ENCODE measurements at regions not wholly inside any gene's neighbourhood (a gene's known extent, or its start where the extent isn't known, plus 50 kb on each side); places are given as distances from the start of the nearest gene placed in this dataset.

GRCh38 chr3:43962043-43962442 lies 271.3 kb downstream of the ABHD5 start:
- WGBS, 5 donors = 61 to 95% (median 93%) methylated on average over 2 of the region's 2 CpGs
- Histone ChIP-seq H3K36me3 (no peaks in the 10 kb centered on the region), H3K4me1 (no peaks in the 10 kb centered on the region), H3K27ac (no peak overlapping the region), H3K4me3 (no peak overlapping the region), H3K9me3 (no peaks in the 10 kb centered on the region), H3K27me3 (peaks cover 0 to 70% (median 9%) of the 10 kb centered on the region in 3 donors)
- no peak for DNase-seq
- no peak for TF ChIP-seq POLR2AphosphoS5 (IDR thresholded peaks at IDR 0.05)
- TF ChIP-seq POLR2A (IDR thresholded peaks at IDR 0.05) = no peak
- intact Hi-C loops (cut with DNase I; ENCODE audit: low total_unique reads) = no loop called here

GRCh38 chr3:43963208-43963607 lies 272.5 kb downstream of the ABHD5 start:
- Histone ChIP-seq H3K9me3 (no peaks in the 10 kb centered on the region), H3K27ac (no peak overlapping the region), H3K4me3 (no peak overlapping the region), H3K27me3 (peaks cover 0 to 66% (median 9%) of the 10 kb centered on the region in 3 donors), H3K36me3 (no peaks in the 10 kb centered on the region), H3K4me1 (no peaks in the 10 kb centered on the region)
- intact Hi-C loops (cut with DNase I; ENCODE audit: low total_unique reads) = no loop called here
- no peak for DNase-seq
- WGBS, 5 donors = 74 to 91% (median 86%) methylated on average over 5 of the region's 5 CpGs
- no peak for TF ChIP-seq CTCF (IDR thresholded peaks at IDR 0.05)
- no peak for TF ChIP-seq POLR2A (IDR thresholded peaks at IDR 0.05)
- TF ChIP-seq POLR2AphosphoS5 (IDR thresholded peaks at IDR 0.05) = no peak
- no peak for TF ChIP-seq EP300 (IDR thresholded peaks at IDR 0.05)

- 71 to 86% (median 79%) methylated on average over 1 of the region's 1 CpG for WGBS, 5 donors
These were observed 273.9 kb downstream of the ABHD5 start for GRCh38 chr3:43964640-43965039.

GRCh38 chr3:43965656-43966055 lies 274.9 kb downstream of the ABHD5 start:
- WGBS, 5 donors = 91 to 100% (median 91%) methylated on average over 1 of the region's 1 CpG
- intact Hi-C loops (cut with DNase I; ENCODE audit: low total_unique reads) = no loop called here
- Histone ChIP-seq H3K4me1 (no peaks in the 10 kb centered on the region), H3K27ac (no peak overlapping the region), H3K36me3 (no peaks in the 10 kb centered on the region), H3K27me3 (peaks cover 0 to 49% (median 5%) of the 10 kb centered on the region in 3 donors), H3K4me3 (no peak overlapping the region), H3K9me3 (no peaks in the 10 kb centered on the region)
- DNase-seq = no peak
- no peak for TF ChIP-seq EP300 (IDR thresholded peaks at IDR 0.05)
- TF ChIP-seq CTCF (IDR thresholded peaks at IDR 0.05) = no peak
- no peak for TF ChIP-seq POLR2A (IDR thresholded peaks at IDR 0.05)
- TF ChIP-seq POLR2AphosphoS5 (IDR thresholded peaks at IDR 0.05) = no peak

More at GRCh38 chr3:43964640-43965039, 273.9 kb downstream of the ABHD5 start:
- H3K36me3 ChIP-seq = no peaks in the 10 kb centered on the region
- H3K27ac ChIP-seq = no peak overlapping the region
- H3K4me3 ChIP-seq = no peak overlapping the region
- no peak for DNase-seq
- H3K9me3 ChIP-seq = no peaks in the 10 kb centered on the region
- TF ChIP-seq POLR2A (IDR thresholded peaks at IDR 0.05) (no peak), POLR2AphosphoS5 (IDR thresholded peaks at IDR 0.05) (no peak)
- intact Hi-C loops (cut with DNase I; ENCODE audit: low total_unique reads) = no loop called here
- peaks cover 0 to 57% (median 5%) of the 10 kb centered on the region in 3 donors for H3K27me3 ChIP-seq
- no peaks in the 10 kb centered on the region for H3K4me1 ChIP-seq

GRCh38 chr3:43966126-43966525 lies 275.4 kb downstream of the ABHD5 start:
- no peaks in the 10 kb centered on the region for H3K4me1 ChIP-seq
- WGBS, 5 donors = 75 to 79% (median 76%) methylated on average over 6 of the region's 6 CpGs

More at GRCh38 chr3:43966126-43966525, 275.4 kb downstream of the ABHD5 start:
- H3K9me3 ChIP-seq = no peaks in the 10 kb centered on the region
- H3K27ac ChIP-seq = no peak overlapping the region
- DNase-seq = no peak
- no peak overlapping the region for H3K4me3 ChIP-seq
- intact Hi-C loops (cut with DNase I; ENCODE audit: low total_unique reads) = no loop called here
- H3K36me3 ChIP-seq = no peaks in the 10 kb centered on the region
- H3K27me3 ChIP-seq = peaks cover 0 to 44% (median 5%) of the 10 kb centered on the region in 3 donors
- TF ChIP-seq EP300 (IDR thresholded peaks at IDR 0.05) (no peak), CTCF (IDR thresholded peaks at IDR 0.05) (no peak), POLR2AphosphoS5 (IDR thresholded peaks at IDR 0.05) (no peak), POLR2A (IDR thresholded peaks at IDR 0.05) (no peak)

Measured in stomach (tissue), 8 donors.